GM23338 (cell line): ENCODE measurements at regions not wholly inside any gene's neighbourhood (a gene's known extent, or its start where the extent isn't known, plus 50 kb on each side); places are given as distances from the start of the nearest gene placed in this dataset.
"Not testable (repeated sequence)": the region's sequence is repeated elsewhere in the genome, so short reads cannot be mapped to it uniquely, and the experiment has no call there.

Experiments
- CREB1 ChIP-seq: fragments of 250-450 bp; sonication (Bioruptor Pico); IDR thresholded peaks from 2 replicates; pipeline ENCODE4 v1.5.0; 2020; ENCODE audit warnings: low read depth, mild to moderate bottlenecking, moderate library complexity
- CTCF ChIP-seq, 2 experiments: fragments of 200-600 bp in 1 of 2; sonication (generic) in 1 of 2; conservative IDR thresholded peaks; 2 replicates each; pipeline versions ENCODE4 v1.5.1 to v1.6.1; 2016 to 2017; ENCODE audit warnings: antibody characterized with exemption in 2 of 2, low read depth in 2 of 2, mild to moderate bottlenecking in 2 of 2, moderate library complexity in 1 of 2
- EZH2 ChIP-seq: fragments of 200-600 bp; sonication (generic); IDR thresholded peaks from one replicate; pipeline ENCODE4 v1.8.0; 2017; ENCODE audit warnings: antibody characterized with exemption, mild to moderate bottlenecking, low read depth; ENCODE audit not compliant: unreplicated experiment
- NANOG ChIP-seq: IDR thresholded peaks from 2 replicates; pipeline ENCODE4 v1.6.1; 2016; ENCODE audit warnings: antibody characterized with exemption, borderline replicate concordance
- POLR2AphosphoS5 ChIP-seq: IDR thresholded peaks from 2 replicates; pipeline ENCODE4 v1.6.1; 2016; ENCODE audit warnings: antibody characterized with exemption, low read depth
- REST ChIP-seq: IDR thresholded peaks from one replicate; pipeline ENCODE4 v1.6.1; 2018; ENCODE audit warnings: antibody characterized with exemption; ENCODE audit not compliant: unreplicated experiment
- STAT1 ChIP-seq: IDR thresholded peaks from one replicate; pipeline ENCODE4 v1.6.1; 2016; ENCODE audit warnings: antibody characterized with exemption; ENCODE audit not compliant: unreplicated experiment
- TF ChIP-seq, protein P1 (sequence below): IDR thresholded peaks from 2 replicates; pipeline ENCODE4 v1.6.1; 2016; ENCODE audit warnings: antibody characterized with exemption

DNA sequence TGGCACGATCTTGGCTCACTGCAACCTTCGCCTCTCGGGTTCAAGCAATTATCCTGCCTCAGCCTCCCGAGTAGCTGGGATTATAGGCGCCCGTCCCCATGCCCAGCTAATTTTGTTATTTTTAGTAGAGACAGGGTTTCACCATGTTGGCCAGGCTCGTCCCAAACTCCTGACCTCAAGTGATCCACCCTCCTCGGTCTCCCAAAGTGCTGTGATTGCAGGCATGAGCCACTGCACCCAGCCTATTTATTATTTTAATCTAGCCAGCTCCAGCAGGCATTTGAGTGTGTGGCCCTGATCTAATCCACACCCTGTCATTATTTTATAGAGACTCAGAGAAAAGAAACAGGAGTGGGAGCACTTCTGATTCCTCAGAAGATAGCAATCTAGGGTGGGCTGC, 66.4 kb upstream of the ABHD2 start:
- TF ChIP-seq POLR2AphosphoS5; CTCF (conservative IDR thresholded peaks at IDR 0.05; ENCODE audit: low read depth in 2 of 2); STAT1; REST; EZH2; NANOG; CREB1 (CRISPR knock-in tag): not testable (repeated sequence)
- TF ChIP-seq, protein P1, sequence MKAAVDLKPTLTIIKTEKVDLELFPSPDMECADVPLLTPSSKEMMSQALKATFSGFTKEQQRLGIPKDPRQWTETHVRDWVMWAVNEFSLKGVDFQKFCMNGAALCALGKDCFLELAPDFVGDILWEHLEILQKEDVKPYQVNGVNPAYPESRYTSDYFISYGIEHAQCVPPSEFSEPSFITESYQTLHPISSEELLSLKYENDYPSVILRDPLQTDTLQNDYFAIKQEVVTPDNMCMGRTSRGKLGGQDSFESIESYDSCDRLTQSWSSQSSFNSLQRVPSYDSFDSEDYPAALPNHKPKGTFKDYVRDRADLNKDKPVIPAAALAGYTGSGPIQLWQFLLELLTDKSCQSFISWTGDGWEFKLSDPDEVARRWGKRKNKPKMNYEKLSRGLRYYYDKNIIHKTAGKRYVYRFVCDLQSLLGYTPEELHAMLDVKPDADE = not testable (repeated sequence)
